ENCODE measurements at regions not wholly inside any gene's neighbourhood (a gene's known extent, or its start where the extent isn't known, plus 50 kb on each side); places are given as distances from the start of the nearest gene placed in this dataset.

DNA sequence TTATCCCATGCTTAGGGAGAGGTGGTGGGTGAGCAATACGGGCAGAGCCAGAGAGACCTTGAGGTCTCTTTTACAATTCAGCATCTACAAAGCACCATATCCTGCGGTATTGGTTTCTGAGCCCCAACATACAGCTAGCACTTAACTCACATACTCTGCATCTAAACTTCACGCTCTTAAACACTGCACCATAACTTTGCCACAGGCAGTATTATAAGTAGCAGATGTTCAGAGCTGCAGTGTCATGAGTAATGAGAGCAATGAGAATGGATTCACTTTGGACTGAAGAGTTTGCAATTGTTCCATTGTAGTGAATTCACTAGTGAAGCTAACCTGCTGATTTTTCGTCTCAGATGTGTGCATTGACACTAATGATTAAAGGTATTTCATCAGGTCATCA lies 93.8 kb downstream of the HS3ST1 start:
- TF ChIP-seq REST (tag by site-specific recombination; IDR thresholded peaks at IDR 0.05) (no peak), CTCF (tag by site-specific recombination; IDR thresholded peaks at IDR 0.05) (no peak), ZNF791 (tag by site-specific recombination; IDR thresholded peaks at IDR 0.05) (no peak), HOXD13 (CRISPR knock-in tag; IDR thresholded peaks at IDR 0.05; ENCODE audit: borderline replicate concordance) (no peak), SCRT2 (tag by site-specific recombination; IDR thresholded peaks at IDR 0.05) (no peak), ZFHX2 (tag by site-specific recombination; conservative IDR thresholded peaks at IDR 0.05) (no peak), YY1 (tag by site-specific recombination; IDR thresholded peaks at IDR 0.05) (no peak)
- TF ChIP-seq, protein P1, sequence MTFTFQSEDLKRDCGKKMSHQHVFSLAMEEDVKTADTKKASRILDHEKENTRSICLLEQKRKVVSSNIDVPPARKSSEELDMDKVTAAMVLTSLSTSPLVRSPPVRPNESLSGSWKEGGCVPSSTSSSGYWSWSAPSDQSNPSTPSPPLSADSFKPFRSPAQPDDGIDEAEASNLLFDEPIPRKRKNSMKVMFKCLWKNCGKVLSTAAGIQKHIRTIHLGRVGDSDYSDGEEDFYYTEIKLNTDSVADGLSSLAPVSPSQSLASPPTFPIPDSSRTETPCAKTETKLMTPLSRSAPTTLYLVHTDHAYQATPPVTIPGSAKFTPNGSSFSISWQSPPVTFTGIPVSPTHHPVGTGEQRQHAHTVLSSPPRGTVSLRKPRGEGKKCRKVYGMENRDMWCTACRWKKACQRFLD (tag by site-specific recombination; IDR thresholded peaks at IDR 0.05): no peak
- TF ChIP-seq, protein P2, sequence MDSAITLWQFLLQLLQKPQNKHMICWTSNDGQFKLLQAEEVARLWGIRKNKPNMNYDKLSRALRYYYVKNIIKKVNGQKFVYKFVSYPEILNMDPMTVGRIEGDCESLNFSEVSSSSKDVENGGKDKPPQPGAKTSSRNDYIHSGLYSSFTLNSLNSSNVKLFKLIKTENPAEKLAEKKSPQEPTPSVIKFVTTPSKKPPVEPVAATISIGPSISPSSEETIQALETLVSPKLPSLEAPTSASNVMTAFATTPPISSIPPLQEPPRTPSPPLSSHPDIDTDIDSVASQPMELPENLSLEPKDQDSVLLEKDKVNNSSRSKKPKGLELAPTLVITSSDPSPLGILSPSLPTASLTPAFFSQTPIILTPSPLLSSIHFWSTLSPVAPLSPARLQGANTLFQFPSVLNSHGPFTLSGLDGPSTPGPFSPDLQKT (IDR thresholded peaks at IDR 0.05; ENCODE audit: borderline replicate concordance, low read depth, low read length): no peak
